Hepatocyte (in vitro differentiated cells): ENCODE measurements at regions not wholly inside any gene's neighbourhood (a gene's known extent, or its start where the extent isn't known, plus 50 kb on each side); places are given as distances from the start of the nearest gene placed in this dataset.

Source experiments
- DNase-seq: peaks from one replicate; pipeline ENCODE4 v3.0.0-alpha.2; 2016; ENCODE audit warnings: low spot score
- H2AFZ ChIP-seq: fragments of 200-600 bp; sonication (generic); 2 replicates; pipeline ENCODE4 v1.6.0; 2016; ENCODE audit warnings: antibody characterized with exemption, mild to moderate bottlenecking
- H3K27ac ChIP-seq: fragments of 200-600 bp; sonication (generic); 2 replicates; pipeline ENCODE4 v1.5.1; 2016; ENCODE audit warnings: mild to moderate bottlenecking
- H3K27me3 ChIP-seq: fragments of 200-600 bp; sonication (generic); 2 replicates; pipeline ENCODE4 v1.6.1; 2016
- H3K36me3 ChIP-seq: fragments of 200-600 bp; sonication (generic); replicated peaks from 2 replicates; pipeline ENCODE4 v1.5.1; 2016; ENCODE audit warnings: low read depth; ENCODE audit not compliant: insufficient read depth
- H3K4me1 ChIP-seq: fragments of 200-600 bp; sonication (generic); 2 replicates; pipeline ENCODE4 v1.5.1; 2016; ENCODE audit warnings: mild to moderate bottlenecking, moderate library complexity; ENCODE audit not compliant: insufficient read depth
- H3K4me2 ChIP-seq: fragments of 200-600 bp; sonication (generic); 2 replicates; pipeline ENCODE4 v1.6.0; 2016
- H3K4me3 ChIP-seq: fragments of 200-600 bp; sonication (generic); 2 replicates; pipeline ENCODE4 v1.5.1; 2016; ENCODE audit warnings: mild to moderate bottlenecking
- H3K79me2 ChIP-seq: fragments of 200-600 bp; sonication (generic); 2 replicates; pipeline ENCODE4 v1.6.0; 2017; ENCODE audit warnings: mild to moderate bottlenecking
- H3K9me2 ChIP-seq: fragments of 200-600 bp; sonication (generic); replicated peaks from 2 replicates; pipeline ENCODE4 v1.6.0; 2017; ENCODE audit warnings: mild to moderate bottlenecking; ENCODE audit not compliant: insufficient read depth
- H3K9me3 ChIP-seq: fragments of 200-600 bp; sonication (generic); 2 replicates; pipeline ENCODE4 v1.5.1; 2016; ENCODE audit warnings: low read depth, mild to moderate bottlenecking
- H4K20me1 ChIP-seq: fragments of 200-600 bp; sonication (generic); 2 replicates; pipeline ENCODE4 v1.6.0; 2016; ENCODE audit warnings: mild to moderate bottlenecking; ENCODE audit not compliant: insufficient read depth, poor library complexity, severe bottlenecking
- CTCF ChIP-seq: fragments of 200-600 bp; sonication (generic); IDR thresholded peaks from 2 replicates; pipeline ENCODE4 v1.5.1; 2016; ENCODE audit warnings: antibody characterized with exemption, mild to moderate bottlenecking; ENCODE audit not compliant: poor library complexity
- EZH2 ChIP-seq: fragments of 200-600 bp; sonication (generic); IDR thresholded peaks from 2 replicates; pipeline ENCODE4 v1.6.1; 2016; ENCODE audit warnings: antibody characterized with exemption, mild to moderate bottlenecking, borderline replicate concordance
- EZH2phosphoT487 ChIP-seq: fragments of 200-600 bp; sonication (generic); IDR thresholded peaks from one replicate; pipeline ENCODE4 v1.6.1; 2018; ENCODE audit warnings: antibody characterized with exemption, mild to moderate bottlenecking, low read depth, moderate library complexity; ENCODE audit not compliant: unreplicated experiment, severe bottlenecking
- WGBS: methylation state at CpG from one replicate; pipeline ENCODE4 v1.1.6; 2016; ENCODE audit warnings: low lambda C conversion rate; ENCODE audit errors: missing lambda C conversion rate; 5-methylcytosine and 5-hydroxymethylcytosine counted together

- TF ChIP-seq EZH2phosphoT487 (no peak), CTCF (no peak), EZH2 (no peak)
- Histone ChIP-seq H2AFZ (no peak overlapping the region), H3K79me2 (no peaks in the 10 kb centered on the region), H4K20me1 (no peaks in the 10 kb centered on the region), H3K9me3 (no peaks in the 10 kb centered on the region), H3K27me3 (no peaks in the 10 kb centered on the region), H3K4me3 (no peak overlapping the region), H3K4me2 (no peak overlapping the region), H3K4me1 (no peaks in the 10 kb centered on the region), H3K36me3 (no peaks in the 10 kb centered on the region), H3K27ac (no peak overlapping the region), H3K9me2 (no peaks in the 10 kb centered on the region)
- WGBS = 71% methylated on average over 6 of the region's 6 CpGs
- DNase-seq = no peak
Observed at GRCh38 chr4:10182446-10183424, 66.1 kb upstream of the WDR1 start.

GRCh38 chr4:10181745-10182445 is 65.3 kb upstream of the WDR1 start:
- DNase-seq = no peak
- Histone ChIP-seq H3K27me3 (no peaks in the 10 kb centered on the region), H3K4me1 (no peaks in the 10 kb centered on the region), H3K79me2 (no peaks in the 10 kb centered on the region), H4K20me1 (no peaks in the 10 kb centered on the region), H3K4me2 (no peak overlapping the region), H2AFZ (no peak overlapping the region), H3K4me3 (no peak overlapping the region), H3K36me3 (no peaks in the 10 kb centered on the region), H3K27ac (no peak overlapping the region), H3K9me3 (no peaks in the 10 kb centered on the region), H3K9me2 (no peaks in the 10 kb centered on the region)
- TF ChIP-seq CTCF (no peak), EZH2 (no peak), EZH2phosphoT487 (no peak)
- 82% methylated on average over 8 of the region's 8 CpGs for WGBS

- H3K27me3 ChIP-seq = no peaks in the 10 kb centered on the region
- WGBS = 79% methylated on average over 4 of the region's 4 CpGs
- no peak overlapping the region for H3K27ac ChIP-seq
- H3K9me2 ChIP-seq = no peaks in the 10 kb centered on the region
- H3K4me2 ChIP-seq = no peak overlapping the region
- H3K79me2 ChIP-seq = no peaks in the 10 kb centered on the region
- no peak overlapping the region for H3K4me3 ChIP-seq
- no peak overlapping the region for H2AFZ ChIP-seq
- H3K9me3 ChIP-seq = no peaks in the 10 kb centered on the region
- TF ChIP-seq CTCF (no peak), EZH2 (no peak), EZH2phosphoT487 (no peak)
- no peaks in the 10 kb centered on the region for H3K4me1 ChIP-seq
- no peak for DNase-seq
- H4K20me1 ChIP-seq = no peaks in the 10 kb centered on the region
- H3K36me3 ChIP-seq = no peaks in the 10 kb centered on the region
Observed at GRCh38 chr4:10180927-10181744, 64.5 kb upstream of the WDR1 start.
